PC-9 (cell line): ENCODE measurements at regions not wholly inside any gene's neighbourhood (a gene's known extent, or its start where the extent isn't known, plus 50 kb on each side); places are given as distances from the start of the nearest gene placed in this dataset.

Source experiments
- EZH2 ChIP-seq: fragments of 200-600 bp; sonication (generic); IDR thresholded peaks from 2 replicates; pipeline ENCODE4 v1.8.0; 2017; ENCODE audit warnings: antibody characterized with exemption, low read depth
- TF ChIP-seq, protein P1 (sequence below): fragments of 200-600 bp; sonication (generic); conservative IDR thresholded peaks from 2 replicates; pipeline ENCODE4 v1.6.1; 2017; ENCODE audit warnings: mixed run types, antibody characterized with exemption, mild to moderate bottlenecking, moderate library complexity

DNA sequence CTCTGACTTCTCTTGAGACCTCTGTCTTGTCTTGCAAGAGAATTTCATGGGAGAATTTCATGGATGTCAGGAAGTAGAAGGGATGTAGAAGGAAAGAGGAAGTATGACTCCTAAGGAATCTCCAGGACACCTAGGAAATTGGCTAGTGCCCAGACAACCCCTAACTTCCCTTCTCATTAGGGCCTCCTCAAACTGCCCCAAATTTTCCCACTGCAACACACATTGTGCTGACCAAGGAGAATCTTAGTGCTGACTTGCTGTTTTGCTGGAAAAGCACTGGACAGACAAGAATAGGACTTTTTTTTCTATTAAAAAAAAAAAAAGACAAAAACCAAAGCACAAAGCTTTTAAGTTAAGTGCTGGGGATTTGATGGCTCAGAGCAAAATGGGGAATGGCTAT is 236.1 kb upstream of the CADM1 start:
- TF ChIP-seq, protein P1, sequence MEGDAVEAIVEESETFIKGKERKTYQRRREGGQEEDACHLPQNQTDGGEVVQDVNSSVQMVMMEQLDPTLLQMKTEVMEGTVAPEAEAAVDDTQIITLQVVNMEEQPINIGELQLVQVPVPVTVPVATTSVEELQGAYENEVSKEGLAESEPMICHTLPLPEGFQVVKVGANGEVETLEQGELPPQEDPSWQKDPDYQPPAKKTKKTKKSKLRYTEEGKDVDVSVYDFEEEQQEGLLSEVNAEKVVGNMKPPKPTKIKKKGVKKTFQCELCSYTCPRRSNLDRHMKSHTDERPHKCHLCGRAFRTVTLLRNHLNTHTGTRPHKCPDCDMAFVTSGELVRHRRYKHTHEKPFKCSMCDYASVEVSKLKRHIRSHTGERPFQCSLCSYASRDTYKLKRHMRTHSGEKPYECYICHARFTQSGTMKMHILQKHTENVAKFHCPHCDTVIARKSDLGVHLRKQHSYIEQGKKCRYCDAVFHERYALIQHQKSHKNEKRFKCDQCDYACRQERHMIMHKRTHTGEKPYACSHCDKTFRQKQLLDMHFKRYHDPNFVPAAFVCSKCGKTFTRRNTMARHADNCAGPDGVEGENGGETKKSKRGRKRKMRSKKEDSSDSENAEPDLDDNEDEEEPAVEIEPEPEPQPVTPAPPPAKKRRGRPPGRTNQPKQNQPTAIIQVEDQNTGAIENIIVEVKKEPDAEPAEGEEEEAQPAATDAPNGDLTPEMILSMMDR: no peak
- TF ChIP-seq EZH2: no peak
